ENCODE measurements at regions not wholly inside any gene's neighbourhood (a gene's known extent, or its start where the extent isn't known, plus 50 kb on each side); places are given as distances from the start of the nearest gene placed in this dataset.

- Histone ChIP-seq H3K79me1 (ENCODE audit: low read length) (no peaks in the 10 kb centered on the region), H4K12ac (ENCODE audit: low read depth, low read length) (no peak overlapping the region), H2AK5ac (ENCODE audit: low read length) (no peak overlapping the region), H3K36me3 (ENCODE audit: control insufficient read depth in 1 of 2, insufficient read depth in 2 of 2, low read length in 2 of 2) (no peaks in the 10 kb centered on the region), H2BK5ac (ENCODE audit: low read depth, low read length, poor library complexity) (no peak overlapping the region), H3K27ac (ENCODE audit: low read depth, low read length) (no peak overlapping the region), H2BK12ac (ENCODE audit: low read length) (no peak overlapping the region), H3K9ac (ENCODE audit: low read length) (no peak overlapping the region), H4K8ac (ENCODE audit: low read depth, low read length) (no peak overlapping the region), H3K9me3 (ENCODE audit: insufficient read depth, low read depth, low read length) (no peaks in the 10 kb centered on the region), H3K18ac (ENCODE audit: low read length) (no peak overlapping the region), H3K4me3 (ENCODE audit: low read depth, low read length) (no peak overlapping the region), H2BK120ac (ENCODE audit: insufficient read depth, low read length, poor library complexity) (no peak overlapping the region), H3K4ac (ENCODE audit: low read depth, low read length) (no peak overlapping the region), H3K27me3 (ENCODE audit: insufficient read depth, low read length) (no peaks in the 10 kb centered on the region), H3K79me2 (ENCODE audit: control insufficient read depth, insufficient read depth, low read length, poor library complexity) (no peaks in the 10 kb centered on the region), H3K14ac (ENCODE audit: low read length) (no peak overlapping the region), H4K91ac (ENCODE audit: low read depth, low read length) (no peak overlapping the region), H3K23ac (ENCODE audit: low read length) (no peak overlapping the region), H3K4me2 (ENCODE audit: low read length) (no peak overlapping the region), H2AFZ (ENCODE audit: insufficient read depth, low read length, poor library complexity) (no peak overlapping the region), H3K4me1 (ENCODE audit: control insufficient read depth in 1 of 2, insufficient read depth in 2 of 2, low read length in 2 of 2) (no peaks in the 10 kb centered on the region)
- no peak for DNase-seq
- no CpG with 5 or more reads among the region's 3 CpGs for WGBS (ENCODE audit: extremely low coverage, insufficient coverage, insufficient read length)
Measured at GRCh38 chr10:10629512-10629911, 388.2 kb upstream of the CELF2 start.

- Histone ChIP-seq H3K27me3 (ENCODE audit: insufficient read depth, low read length) (no peaks in the 10 kb centered on the region), H4K12ac (ENCODE audit: low read depth, low read length) (no peak overlapping the region), H3K79me1 (ENCODE audit: low read length) (no peaks in the 10 kb centered on the region), H3K36me3 (ENCODE audit: control insufficient read depth in 1 of 2, insufficient read depth in 2 of 2, low read length in 2 of 2) (no peaks in the 10 kb centered on the region), H3K4me2 (ENCODE audit: low read length) (no peak overlapping the region), H3K14ac (ENCODE audit: low read length) (no peak overlapping the region), H3K79me2 (ENCODE audit: control insufficient read depth, insufficient read depth, low read length, poor library complexity) (no peaks in the 10 kb centered on the region), H4K91ac (ENCODE audit: low read depth, low read length) (no peak overlapping the region), H3K9ac (ENCODE audit: low read length) (no peak overlapping the region), H3K4me3 (ENCODE audit: low read depth, low read length) (no peak overlapping the region), H3K9me3 (ENCODE audit: insufficient read depth, low read depth, low read length) (no peaks in the 10 kb centered on the region), H3K4ac (ENCODE audit: low read depth, low read length) (no peak overlapping the region), H3K27ac (ENCODE audit: low read depth, low read length) (no peak overlapping the region), H3K23ac (ENCODE audit: low read length) (no peak overlapping the region), H2AK5ac (ENCODE audit: low read length) (no peak overlapping the region), H2BK5ac (ENCODE audit: low read depth, low read length, poor library complexity) (no peak overlapping the region), H2AFZ (ENCODE audit: insufficient read depth, low read length, poor library complexity) (no peak overlapping the region), H2BK120ac (ENCODE audit: insufficient read depth, low read length, poor library complexity) (no peak overlapping the region), H3K18ac (ENCODE audit: low read length) (no peak overlapping the region), H2BK12ac (ENCODE audit: low read length) (no peak overlapping the region), H4K8ac (ENCODE audit: low read depth, low read length) (no peak overlapping the region), H3K4me1 (ENCODE audit: control insufficient read depth in 1 of 2, insufficient read depth in 2 of 2, low read length in 2 of 2) (no peaks in the 10 kb centered on the region)
- WGBS (ENCODE audit: extremely low coverage, insufficient coverage, insufficient read length): no CpG with 5 or more reads among the region's 3 CpGs
- DNase-seq: no peak
Measured at GRCh38 chr10:10630281-10630680, 387.4 kb upstream of the CELF2 start.

- DNase-seq: no peak
- Histone ChIP-seq H2BK12ac (ENCODE audit: low read length) (no peak overlapping the region), H3K27me3 (ENCODE audit: insufficient read depth, low read length) (no peaks in the 10 kb centered on the region)
Measured at GRCh38 chr10:10630782-10631181, 386.9 kb upstream of the CELF2 start.

GRCh38 chr10:10642189-10642588 lies 375.5 kb upstream of the CELF2 start:
- H3K36me3 ChIP-seq (ENCODE audit: control insufficient read depth in 1 of 2, insufficient read depth in 2 of 2, low read length in 2 of 2): no peaks in the 10 kb centered on the region
- no peak for DNase-seq
- no peak overlapping the region for H3K4ac ChIP-seq (ENCODE audit: low read depth, low read length)
- no peak overlapping the region for H2BK5ac ChIP-seq (ENCODE audit: low read depth, low read length, poor library complexity)
- H3K14ac ChIP-seq (ENCODE audit: low read length): no peak overlapping the region
- H3K9me3 ChIP-seq (ENCODE audit: insufficient read depth, low read depth, low read length): no peaks in the 10 kb centered on the region
- no peak overlapping the region for H4K12ac ChIP-seq (ENCODE audit: low read depth, low read length)
- H3K4me1 ChIP-seq (ENCODE audit: control insufficient read depth in 1 of 2, insufficient read depth in 2 of 2, low read length in 2 of 2): no peaks in the 10 kb centered on the region
- no peak overlapping the region for H3K4me2 ChIP-seq (ENCODE audit: low read length)
- no peak overlapping the region for H4K8ac ChIP-seq (ENCODE audit: low read depth, low read length)
- WGBS (ENCODE audit: extremely low coverage, insufficient coverage, insufficient read length): no CpG with 5 or more reads among the region's 1 CpG
- H2AFZ ChIP-seq (ENCODE audit: insufficient read depth, low read length, poor library complexity): no peak overlapping the region
- H3K9ac ChIP-seq (ENCODE audit: low read length): no peak overlapping the region
- no peak overlapping the region for H2AK5ac ChIP-seq (ENCODE audit: low read length)
- H3K18ac ChIP-seq (ENCODE audit: low read length): no peak overlapping the region
- no peak overlapping the region for H4K91ac ChIP-seq (ENCODE audit: low read depth, low read length)
- no peak overlapping the region for H2BK12ac ChIP-seq (ENCODE audit: low read length)
- H2BK120ac ChIP-seq (ENCODE audit: insufficient read depth, low read length, poor library complexity): no peak overlapping the region
- H3K79me2 ChIP-seq (ENCODE audit: control insufficient read depth, insufficient read depth, low read length, poor library complexity): no peaks in the 10 kb centered on the region
- H3K4me3 ChIP-seq (ENCODE audit: low read depth, low read length): no peak overlapping the region
- H3K27me3 ChIP-seq (ENCODE audit: insufficient read depth, low read length): no peaks in the 10 kb centered on the region
- H3K23ac ChIP-seq (ENCODE audit: low read length): no peak overlapping the region
- H3K79me1 ChIP-seq (ENCODE audit: low read length): no peaks in the 10 kb centered on the region
- no peak overlapping the region for H3K27ac ChIP-seq (ENCODE audit: low read depth, low read length)

More at GRCh38 chr10:10630782-10631181, 386.9 kb upstream of the CELF2 start:
- H3K79me2 ChIP-seq (ENCODE audit: control insufficient read depth, insufficient read depth, low read length, poor library complexity): no peaks in the 10 kb centered on the region
- H3K4ac ChIP-seq (ENCODE audit: low read depth, low read length): no peak overlapping the region
- no peak overlapping the region for H2BK5ac ChIP-seq (ENCODE audit: low read depth, low read length, poor library complexity)
- H3K27ac ChIP-seq (ENCODE audit: low read depth, low read length): no peak overlapping the region
- H2AK5ac ChIP-seq (ENCODE audit: low read length): no peak overlapping the region
- WGBS (ENCODE audit: extremely low coverage, insufficient coverage, insufficient read length): no CpG with 5 or more reads among the region's 4 CpGs
- no peaks in the 10 kb centered on the region for H3K79me1 ChIP-seq (ENCODE audit: low read length)
- no peak overlapping the region for H3K4me3 ChIP-seq (ENCODE audit: low read depth, low read length)
- H2BK120ac ChIP-seq (ENCODE audit: insufficient read depth, low read length, poor library complexity): no peak overlapping the region
- no peak overlapping the region for H3K23ac ChIP-seq (ENCODE audit: low read length)
- H4K8ac ChIP-seq (ENCODE audit: low read depth, low read length): no peak overlapping the region
- H4K12ac ChIP-seq (ENCODE audit: low read depth, low read length): no peak overlapping the region
- H3K9me3 ChIP-seq (ENCODE audit: insufficient read depth, low read depth, low read length): no peaks in the 10 kb centered on the region
- H3K36me3 ChIP-seq (ENCODE audit: control insufficient read depth in 1 of 2, insufficient read depth in 2 of 2, low read length in 2 of 2): no peaks in the 10 kb centered on the region
- H3K9ac ChIP-seq (ENCODE audit: low read length): no peak overlapping the region
- H3K18ac ChIP-seq (ENCODE audit: low read length): no peak overlapping the region
- H4K91ac ChIP-seq (ENCODE audit: low read depth, low read length): no peak overlapping the region
- no peak overlapping the region for H3K14ac ChIP-seq (ENCODE audit: low read length)
- H3K4me2 ChIP-seq (ENCODE audit: low read length): no peak overlapping the region
- H2AFZ ChIP-seq (ENCODE audit: insufficient read depth, low read length, poor library complexity): no peak overlapping the region
- no peaks in the 10 kb centered on the region for H3K4me1 ChIP-seq (ENCODE audit: control insufficient read depth in 1 of 2, insufficient read depth in 2 of 2, low read length in 2 of 2)
